Uterus (tissue), 3 donors: ENCODE measurements at regions not wholly inside any gene's neighbourhood (a gene's known extent, or its start where the extent isn't known, plus 50 kb on each side); places are given as distances from the start of the nearest gene placed in this dataset.

Source experiments
- DNase-seq, 2 donors: peaks; one replicate each; pipeline ENCODE4 v3.0.0-alpha.2; 2019 to 2020
- H3K27ac ChIP-seq, 2 donors: fragments of 200-600 bp; sonication (generic); 1 replicate in 1 of 2; 2 replicates in 1 of 2; pipeline ENCODE4 v1.5.1; 2016 to 2018
- H3K27me3 ChIP-seq, 2 donors: fragments of 200-600 bp; sonication (generic); one replicate each; pipeline ENCODE4 v1.5.1; 2018 to 2019; ENCODE audit warnings: control low read depth in 1 of 2
- H3K36me3 ChIP-seq, 2 donors: fragments of 200-600 bp; sonication (generic); one replicate each; pipeline ENCODE4 v1.5.1; 2019; ENCODE audit warnings: control low read depth in 1 of 2
- H3K4me1 ChIP-seq, 2 donors: fragments of 200-600 bp; sonication (generic); one replicate each; pipeline ENCODE4 v1.5.1; 2018 to 2019; ENCODE audit warnings: control low read depth in 1 of 2
- H3K4me3 ChIP-seq, 2 donors: fragments of 200-600 bp; sonication (generic); 1 replicate in 1 of 2; 2 replicates in 1 of 2; pipeline ENCODE4 v1.5.1; 2018 to 2019; ENCODE audit warnings: mild to moderate bottlenecking in 1 of 2
- H3K9me3 ChIP-seq, 2 donors: fragments of 200-600 bp; sonication (generic); one replicate each; pipeline ENCODE4 v1.5.1; 2019; ENCODE audit warnings: control low read depth in 1 of 2
- POLR2A ChIP-seq, 2 donors: fragments of 450-650 bp; IDR thresholded peaks; one replicate each; pipeline ENCODE4 v1.6.1; 2016; ENCODE audit warnings: antibody characterized with exemption in 2 of 2, mild to moderate bottlenecking in 1 of 2, moderate library complexity in 1 of 2
- intact Hi-C: fragments of 100-400 bp; cut with DNase I; formaldehyde crosslinking; loops from one replicate; pipeline ENCODE4 v1.15.1; 2023; ENCODE audit warnings: low total_unique reads
- TF ChIP-seq, protein P1 (sequence below), 4 experiments: fragments of 200-600 bp in 2 of 4; fragments of 450-650 bp in 2 of 4; sonication (generic) in 2 of 4; IDR thresholded peaks; one replicate each; pipeline ENCODE4 v1.5.1; 2016 to 2019; ENCODE audit warnings: antibody characterized with exemption in 4 of 4, mild to moderate bottlenecking in 2 of 4, moderate library complexity in 1 of 4
- donor health status: DM: yes; HTN: yes; CAD: no.

DNA sequence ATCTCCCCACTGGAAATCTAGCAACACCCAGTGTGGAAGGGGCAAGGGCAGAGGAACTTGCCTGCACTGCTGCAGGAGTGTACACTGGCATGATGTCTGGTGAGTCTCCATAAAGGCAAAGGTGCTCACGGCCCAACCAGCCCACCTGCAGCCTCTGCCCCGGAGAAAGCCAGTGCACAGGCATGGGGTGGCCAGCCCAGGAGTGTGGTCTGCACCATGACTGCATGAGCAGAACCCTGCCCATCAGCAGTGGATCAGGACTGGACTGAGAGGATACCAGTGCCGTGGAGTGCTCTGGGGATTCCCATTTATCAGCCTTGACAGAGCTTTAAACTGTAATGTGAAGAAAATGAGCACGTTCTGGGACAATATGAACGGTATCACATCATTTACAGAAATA lies 342.6 kb upstream of the HS6ST1 start:
- Histone ChIP-seq H3K27me3 (no peaks in the 10 kb centered on the region), H3K4me1 (no peaks in the 10 kb centered on the region), H3K36me3 (no peaks in the 10 kb centered on the region), H3K9me3 (no peaks in the 10 kb centered on the region), H3K4me3 (no peak overlapping the region), H3K27ac (no peak overlapping the region)
- intact Hi-C loops, result no loop called here
- no peak for TF ChIP-seq POLR2A (IDR thresholded peaks at IDR 0.05)
- TF ChIP-seq, protein P1, sequence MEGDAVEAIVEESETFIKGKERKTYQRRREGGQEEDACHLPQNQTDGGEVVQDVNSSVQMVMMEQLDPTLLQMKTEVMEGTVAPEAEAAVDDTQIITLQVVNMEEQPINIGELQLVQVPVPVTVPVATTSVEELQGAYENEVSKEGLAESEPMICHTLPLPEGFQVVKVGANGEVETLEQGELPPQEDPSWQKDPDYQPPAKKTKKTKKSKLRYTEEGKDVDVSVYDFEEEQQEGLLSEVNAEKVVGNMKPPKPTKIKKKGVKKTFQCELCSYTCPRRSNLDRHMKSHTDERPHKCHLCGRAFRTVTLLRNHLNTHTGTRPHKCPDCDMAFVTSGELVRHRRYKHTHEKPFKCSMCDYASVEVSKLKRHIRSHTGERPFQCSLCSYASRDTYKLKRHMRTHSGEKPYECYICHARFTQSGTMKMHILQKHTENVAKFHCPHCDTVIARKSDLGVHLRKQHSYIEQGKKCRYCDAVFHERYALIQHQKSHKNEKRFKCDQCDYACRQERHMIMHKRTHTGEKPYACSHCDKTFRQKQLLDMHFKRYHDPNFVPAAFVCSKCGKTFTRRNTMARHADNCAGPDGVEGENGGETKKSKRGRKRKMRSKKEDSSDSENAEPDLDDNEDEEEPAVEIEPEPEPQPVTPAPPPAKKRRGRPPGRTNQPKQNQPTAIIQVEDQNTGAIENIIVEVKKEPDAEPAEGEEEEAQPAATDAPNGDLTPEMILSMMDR (IDR thresholded peaks at IDR 0.05), result no peak
- no peak for DNase-seq

DNA sequence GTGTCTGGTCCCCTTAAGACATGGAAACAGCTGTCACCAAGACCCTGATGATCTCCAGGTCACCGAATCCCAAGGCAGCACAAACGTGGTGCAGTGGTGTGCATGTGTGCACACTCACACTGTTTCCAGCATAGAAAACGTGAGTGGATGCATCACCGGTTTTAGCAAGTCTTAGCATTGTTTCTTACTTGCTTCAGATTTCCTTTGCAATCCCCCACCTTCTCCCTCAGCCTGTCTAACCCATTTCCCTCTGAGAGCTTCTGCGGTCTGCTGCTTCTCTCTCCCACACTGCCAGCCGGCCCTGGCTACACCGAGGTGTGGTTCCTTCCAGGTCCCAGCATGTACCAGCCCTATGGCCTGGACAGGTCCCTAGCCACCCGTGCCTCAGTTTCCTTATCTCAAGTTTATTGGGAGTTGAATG lies 343.4 kb upstream of the HS6ST1 start:
- H3K27me3 ChIP-seq, result no peaks in the 10 kb centered on the region
- no peaks in the 10 kb centered on the region for H3K4me1 ChIP-seq
- no peak for DNase-seq
- H3K27ac ChIP-seq, result no peak overlapping the region
- intact Hi-C loops, result no loop called here
- H3K36me3 ChIP-seq, result no peaks in the 10 kb centered on the region
- no peaks in the 10 kb centered on the region for H3K9me3 ChIP-seq
- TF ChIP-seq, protein P1 (IDR thresholded peaks at IDR 0.05), result no peak
- TF ChIP-seq POLR2A (IDR thresholded peaks at IDR 0.05), result no peak
- H3K4me3 ChIP-seq, result no peak overlapping the region

DNA sequence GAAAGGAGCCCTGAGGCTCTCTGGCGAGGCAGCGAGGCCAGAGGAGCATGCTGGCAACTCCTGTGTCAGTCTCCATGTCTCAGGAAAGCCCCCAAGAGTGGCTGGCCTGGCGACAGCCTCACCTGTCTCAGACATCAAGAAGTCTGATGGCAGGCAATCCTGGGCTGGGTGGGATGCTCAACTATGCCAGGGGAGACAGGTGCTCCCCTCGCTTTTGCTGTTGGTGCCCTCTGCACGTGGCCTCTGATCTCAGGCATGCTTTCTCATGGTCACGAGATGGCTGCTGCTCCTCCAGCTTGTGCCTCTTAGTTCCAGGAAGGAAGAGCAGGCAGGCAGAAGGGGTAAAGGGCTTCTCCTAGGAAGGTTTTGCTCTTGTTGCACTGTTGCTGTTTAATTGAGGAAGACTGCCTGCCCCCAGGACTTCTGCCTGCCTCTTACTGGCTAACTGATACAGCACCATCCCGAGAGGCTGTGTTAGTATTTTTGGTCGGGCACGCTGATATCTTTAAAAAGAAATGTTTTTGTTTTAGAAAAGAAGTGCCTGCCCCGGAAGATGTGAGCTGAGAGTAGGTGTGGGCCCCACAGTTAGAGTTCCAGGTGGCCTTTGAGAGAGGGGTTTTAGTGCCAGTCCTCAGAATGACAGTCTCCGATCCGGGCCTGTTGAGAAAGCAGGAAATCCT lies 344.8 kb upstream of the HS6ST1 start:
- no peak overlapping the region for H3K27ac ChIP-seq
- H3K4me3 ChIP-seq, result no peak overlapping the region
- no peaks in the 10 kb centered on the region for H3K9me3 ChIP-seq
- no peaks in the 10 kb centered on the region for H3K27me3 ChIP-seq
- H3K36me3 ChIP-seq, result no peaks in the 10 kb centered on the region
- no peak for TF ChIP-seq POLR2A (IDR thresholded peaks at IDR 0.05)
- TF ChIP-seq, protein P1 (IDR thresholded peaks at IDR 0.05), result no peak
- intact Hi-C loops, result no loop called here
- no peak for DNase-seq
- no peaks in the 10 kb centered on the region for H3K4me1 ChIP-seq

DNA sequence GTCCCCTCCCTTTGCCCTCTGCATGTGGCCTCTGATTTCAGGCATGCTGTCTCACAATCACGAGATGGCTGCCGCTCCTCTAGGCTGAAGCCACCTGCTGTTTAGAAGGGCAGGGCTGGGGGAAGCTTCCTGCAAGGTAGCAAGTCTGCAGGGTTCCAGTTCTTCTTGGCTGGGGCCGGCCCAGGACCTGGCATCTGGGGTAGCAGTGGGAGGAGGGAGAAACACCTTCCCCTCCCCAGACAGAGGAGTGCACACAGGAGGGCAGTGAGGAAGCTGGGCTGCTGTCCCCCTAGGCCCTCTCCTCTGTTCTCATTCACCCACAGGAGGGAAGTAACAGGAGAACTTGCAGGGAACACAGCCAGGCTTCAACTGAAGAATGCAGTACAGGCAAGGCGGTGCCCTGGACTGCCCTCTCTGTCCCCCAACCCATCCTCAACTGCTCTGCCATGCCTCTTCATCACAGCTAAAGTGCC lies 345.9 kb upstream of the HS6ST1 start:
- no peak overlapping the region for H3K27ac ChIP-seq
- intact Hi-C loops, result no loop called here
- no peak for DNase-seq
- H3K4me1 ChIP-seq, result no peaks in the 10 kb centered on the region
- H3K9me3 ChIP-seq, result no peaks in the 10 kb centered on the region
- H3K4me3 ChIP-seq, result no peak overlapping the region
- no peaks in the 10 kb centered on the region for H3K36me3 ChIP-seq
- no peaks in the 10 kb centered on the region for H3K27me3 ChIP-seq
- no peak for TF ChIP-seq POLR2A (IDR thresholded peaks at IDR 0.05)
- TF ChIP-seq, protein P1 (IDR thresholded peaks at IDR 0.05), result no peak

DNA sequence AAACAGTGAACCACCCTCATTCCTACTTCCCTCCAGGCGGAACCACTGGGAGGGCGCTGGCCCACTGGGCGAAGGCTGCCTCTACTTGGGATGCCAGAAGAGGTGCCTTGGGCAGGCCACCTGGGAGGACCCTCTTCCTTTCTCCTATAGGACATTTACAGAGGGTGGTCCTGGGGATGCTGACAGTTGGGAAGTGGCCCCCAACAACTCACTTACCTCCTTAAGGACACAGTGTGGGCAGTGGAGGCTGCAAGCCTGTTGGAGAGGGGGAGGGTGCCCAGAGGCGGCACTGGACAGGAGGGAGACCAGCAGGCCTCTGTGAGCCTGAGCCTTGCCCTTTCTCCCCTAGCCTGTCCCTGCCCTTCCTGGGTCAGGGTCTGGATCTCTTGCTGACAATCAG lies 346.4 kb upstream of the HS6ST1 start:
- Histone ChIP-seq H3K4me3 (no peak overlapping the region), H3K27me3 (no peaks in the 10 kb centered on the region), H3K36me3 (no peaks in the 10 kb centered on the region), H3K4me1 (no peaks in the 10 kb centered on the region), H3K27ac (no peak overlapping the region), H3K9me3 (no peaks in the 10 kb centered on the region)
- intact Hi-C loops, result no loop called here
- TF ChIP-seq, protein P1 (IDR thresholded peaks at IDR 0.05), result no peak
- TF ChIP-seq POLR2A (IDR thresholded peaks at IDR 0.05), result no peak
- no peak for DNase-seq
